ENCODE measurements at regions not wholly inside any gene's neighbourhood (a gene's known extent, or its start where the extent isn't known, plus 50 kb on each side); places are given as distances from the start of the nearest gene placed in this dataset.
A peak's percentile ranks its signal among the peaks of the same experiment; 100 is the strongest.
"Not testable (repeated sequence)": the region's sequence is repeated elsewhere in the genome, so short reads cannot be mapped to it uniquely, and the experiment has no call there.

DNA sequence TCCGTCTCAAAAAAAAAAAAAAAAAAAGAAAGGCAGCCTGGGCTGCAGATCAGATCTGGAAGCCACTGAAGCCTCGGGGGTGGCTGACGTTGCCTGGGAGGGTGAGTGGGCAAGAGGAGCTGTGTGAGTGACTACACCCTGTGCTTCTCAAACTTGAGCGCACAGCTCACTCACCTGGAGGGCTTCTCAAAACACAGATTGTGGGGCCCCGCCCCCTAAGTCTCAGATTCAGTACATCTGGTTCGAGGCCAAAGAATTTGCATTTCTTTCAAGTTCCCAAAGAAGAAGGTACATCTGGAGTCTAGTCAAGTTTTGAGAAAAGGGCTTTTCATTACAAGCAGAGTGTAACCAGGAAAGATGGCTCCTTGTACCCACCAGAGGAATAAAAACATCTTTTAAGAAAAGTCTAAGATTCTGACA is 97.7 kb upstream of the CAB39 start:
- no peak for TF ChIP-seq ZFX (IDR thresholded peaks at IDR 0.05)
- H3K27ac ChIP-seq: no peak overlapping the region

DNA sequence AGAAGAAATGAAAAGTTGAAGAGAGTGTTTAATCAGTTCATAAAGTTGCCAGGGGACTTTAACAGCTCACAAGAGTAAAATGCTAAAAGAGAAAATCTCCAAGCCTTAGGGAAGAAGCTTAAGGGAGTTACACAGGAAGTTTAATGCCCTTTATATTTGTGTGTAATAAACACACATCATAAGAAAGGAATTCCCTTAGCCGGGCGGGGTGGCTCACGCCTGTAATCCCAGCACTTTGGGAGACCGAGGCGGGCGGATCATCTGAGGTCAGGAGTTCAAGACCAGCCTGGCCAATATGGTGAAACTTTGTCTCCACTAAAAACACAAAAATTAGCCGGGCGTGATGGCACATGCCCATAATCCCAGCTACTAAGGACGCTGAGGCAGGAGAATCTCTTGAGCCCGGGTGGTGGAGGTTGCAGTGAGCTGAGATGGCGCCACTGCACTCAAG is 95.4 kb upstream of the CAB39 start:
- H3K27ac ChIP-seq: not testable (repeated sequence)

GRCh38 chr2:230619491-230619890 is 93.2 kb upstream of the CAB39 start:
- no peak overlapping the region for H3K27ac ChIP-seq
- TF ChIP-seq, protein P1, sequence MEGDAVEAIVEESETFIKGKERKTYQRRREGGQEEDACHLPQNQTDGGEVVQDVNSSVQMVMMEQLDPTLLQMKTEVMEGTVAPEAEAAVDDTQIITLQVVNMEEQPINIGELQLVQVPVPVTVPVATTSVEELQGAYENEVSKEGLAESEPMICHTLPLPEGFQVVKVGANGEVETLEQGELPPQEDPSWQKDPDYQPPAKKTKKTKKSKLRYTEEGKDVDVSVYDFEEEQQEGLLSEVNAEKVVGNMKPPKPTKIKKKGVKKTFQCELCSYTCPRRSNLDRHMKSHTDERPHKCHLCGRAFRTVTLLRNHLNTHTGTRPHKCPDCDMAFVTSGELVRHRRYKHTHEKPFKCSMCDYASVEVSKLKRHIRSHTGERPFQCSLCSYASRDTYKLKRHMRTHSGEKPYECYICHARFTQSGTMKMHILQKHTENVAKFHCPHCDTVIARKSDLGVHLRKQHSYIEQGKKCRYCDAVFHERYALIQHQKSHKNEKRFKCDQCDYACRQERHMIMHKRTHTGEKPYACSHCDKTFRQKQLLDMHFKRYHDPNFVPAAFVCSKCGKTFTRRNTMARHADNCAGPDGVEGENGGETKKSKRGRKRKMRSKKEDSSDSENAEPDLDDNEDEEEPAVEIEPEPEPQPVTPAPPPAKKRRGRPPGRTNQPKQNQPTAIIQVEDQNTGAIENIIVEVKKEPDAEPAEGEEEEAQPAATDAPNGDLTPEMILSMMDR (conservative IDR thresholded peaks at IDR 0.05): no peak
- no peak for TF ChIP-seq ZFX (IDR thresholded peaks at IDR 0.05)

GRCh38 chr2:230625220-230625619 is 87.4 kb upstream of the CAB39 start:
- not testable (repeated sequence) for H3K27ac ChIP-seq

GRCh38 chr2:230627091-230627490 is 85.6 kb upstream of the CAB39 start:
- H3K27ac ChIP-seq: not testable (repeated sequence)

- H3K27ac ChIP-seq: no peak overlapping the region
- TF ChIP-seq, protein P1 (conservative IDR thresholded peaks at IDR 0.05): no peak
- TF ChIP-seq ZFX (IDR thresholded peaks at IDR 0.05): no peak
These were observed 84.6 kb upstream of the CAB39 start for GRCh38 chr2:230627806-230628724.

DNA sequence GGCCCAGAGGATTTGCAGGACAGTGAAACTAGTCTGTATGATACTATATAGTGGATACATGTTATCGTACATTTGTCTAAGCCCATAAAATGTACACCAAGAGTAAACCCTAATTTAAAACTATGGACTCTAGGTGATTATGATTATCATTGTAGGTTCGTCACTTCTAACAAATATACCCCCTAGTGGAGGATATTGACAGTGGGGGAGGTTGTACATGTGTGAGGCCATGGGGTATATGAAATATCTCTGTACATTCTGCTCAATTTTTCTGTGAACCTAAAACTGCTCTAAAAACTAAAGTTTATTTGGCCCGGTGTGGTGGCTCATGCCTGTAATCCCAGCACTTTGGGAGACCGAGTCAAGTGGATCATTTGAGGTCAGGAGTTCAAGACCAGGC is 81.2 kb upstream of the CAB39 start:
- TF ChIP-seq, protein P1 (conservative IDR thresholded peaks at IDR 0.05): no peak
- TF ChIP-seq ZFX (IDR thresholded peaks at IDR 0.05): no peak

GRCh38 chr2:230634146-230634545 is 78.5 kb upstream of the CAB39 start:
- H3K27ac ChIP-seq: no peak overlapping the region
- TF ChIP-seq, protein P1 (conservative IDR thresholded peaks at IDR 0.05): no peak
- no peak for TF ChIP-seq ZFX (IDR thresholded peaks at IDR 0.05)

More for the DNA sequence above, 81.2 kb upstream of the CAB39 start:
- H3K27ac ChIP-seq: peak overlapping the region; percentile 30; the same call in 1 of the 2 replicates

DNA sequence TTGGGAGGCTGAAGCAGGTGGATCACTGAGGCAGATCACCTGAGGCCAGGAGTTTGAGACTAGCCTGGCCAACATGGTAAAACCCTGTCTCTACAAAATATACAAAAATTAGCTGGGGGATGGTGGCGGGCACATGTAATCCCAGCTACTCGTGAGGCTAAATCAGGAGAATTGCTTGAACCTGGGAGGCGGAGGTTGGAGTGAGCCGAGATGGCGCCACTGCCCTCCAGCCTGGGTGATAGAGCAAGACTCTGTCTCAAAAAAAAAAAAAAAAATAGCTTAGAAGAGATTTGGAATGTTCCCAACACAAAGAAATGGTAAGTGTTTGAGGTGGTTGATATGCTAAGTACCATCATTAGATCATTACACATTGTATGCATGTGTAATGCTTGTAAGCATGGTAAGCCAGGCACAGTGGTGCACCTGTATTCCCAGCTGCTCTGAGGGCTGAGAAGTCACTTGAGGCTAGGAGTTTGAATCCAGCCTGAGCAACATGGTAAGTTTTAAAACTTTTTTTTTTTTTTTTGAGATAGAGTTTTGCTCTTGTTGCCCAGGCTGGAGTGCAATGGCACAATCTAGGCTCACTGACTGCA is 77.8 kb upstream of the CAB39 start:
- not testable (repeated sequence) for H3K27ac ChIP-seq

DNA sequence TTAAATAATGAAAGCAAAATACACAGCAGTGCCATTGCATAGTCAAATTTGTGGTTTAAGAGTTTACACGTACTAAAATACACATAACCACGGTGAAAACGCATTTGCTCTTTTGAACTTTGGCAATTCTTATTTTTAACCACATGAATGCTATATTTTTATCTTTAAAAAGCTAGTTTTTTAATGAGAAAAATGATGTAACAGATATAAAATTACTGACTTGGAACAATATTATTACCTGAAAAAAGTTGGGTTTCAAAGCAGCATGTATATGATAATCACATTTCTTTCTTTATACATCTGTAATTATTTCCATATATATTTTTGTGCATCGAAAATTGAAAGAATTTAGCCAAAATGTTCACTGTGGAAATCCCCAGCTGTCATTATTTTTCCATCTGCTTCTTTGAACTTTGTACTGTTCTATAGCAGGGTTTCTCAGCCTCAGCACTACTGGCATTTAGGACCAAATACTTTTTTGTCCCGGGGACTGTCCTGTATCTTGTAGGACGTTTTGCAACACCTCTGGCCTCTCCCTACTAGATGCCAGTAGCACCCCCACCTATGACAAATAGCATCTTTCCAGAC is 75.9 kb upstream of the CAB39 start:
- TF ChIP-seq, protein P1 (conservative IDR thresholded peaks at IDR 0.05): no peak
- no peak for TF ChIP-seq ZFX (IDR thresholded peaks at IDR 0.05)
- H3K27ac ChIP-seq: no peak overlapping the region

GRCh38 chr2:230637486-230637885 is 75.2 kb upstream of the CAB39 start:
- not testable (repeated sequence) for H3K27ac ChIP-seq

All from C4-2B (cell line).